CD4-positive, alpha-beta T cell treated with Interleukin-15 for 4 hours (primary cell): ENCODE measurements at regions not wholly inside any gene's neighbourhood (a gene's known extent, or its start where the extent isn't known, plus 50 kb on each side); places are given as distances from the start of the nearest gene placed in this dataset.

Experiments
- DNase-seq: peaks from one replicate; pipeline ENCODE4 v3.0.0-alpha.2; 2020; ENCODE audit warnings: low spot score

- no peak for DNase-seq
Measured at GRCh38 chr20:61050336-61050890, 201.6 kb upstream of the CDH4 start.

GRCh38 chr20:61052195-61052750 lies 199.8 kb upstream of the CDH4 start:
- DNase-seq = no peak

- DNase-seq = no peak
Measured at GRCh38 chr20:61052776-61053442, 199.2 kb upstream of the CDH4 start.

- no peak for DNase-seq
Measured at GRCh38 chr20:61053487-61053886, 198.6 kb upstream of the CDH4 start.

GRCh38 chr20:61053889-61054288 lies 198.2 kb upstream of the CDH4 start:
- DNase-seq = no peak

- no peak for DNase-seq
Measured at GRCh38 chr20:61054411-61054810, 197.7 kb upstream of the CDH4 start.

- DNase-seq = no peak
Measured at GRCh38 chr20:61055180-61056010, 196.7 kb upstream of the CDH4 start.

- DNase-seq = no peak
Measured at GRCh38 chr20:61056116-61056515, 195.9 kb upstream of the CDH4 start.

GRCh38 chr20:61056627-61057442 lies 195.2 kb upstream of the CDH4 start:
- no peak for DNase-seq

GRCh38 chr20:61057443-61058121 lies 194.5 kb upstream of the CDH4 start:
- no peak for DNase-seq

GRCh38 chr20:61061981-61062380 lies 190.1 kb upstream of the CDH4 start:
- no peak for DNase-seq

GRCh38 chr20:61065853-61066252 lies 186.2 kb upstream of the CDH4 start:
- DNase-seq = no peak

- no peak for DNase-seq
Measured at GRCh38 chr20:61066526-61066925, 185.5 kb upstream of the CDH4 start.

- DNase-seq = no peak
Measured at GRCh38 chr20:61067221-61067620, 184.8 kb upstream of the CDH4 start.

- no peak for DNase-seq
Measured at GRCh38 chr20:61072398-61072797, 179.7 kb upstream of the CDH4 start.

- no peak for DNase-seq
Measured at GRCh38 chr20:61073376-61073775, 178.7 kb upstream of the CDH4 start.

GRCh38 chr20:61082720-61083119 lies 169.3 kb upstream of the CDH4 start:
- no peak for DNase-seq

- DNase-seq = no peak
Measured at GRCh38 chr20:61083431-61083830, 168.6 kb upstream of the CDH4 start.

- no peak for DNase-seq
Measured at GRCh38 chr20:61086031-61086430, 166.0 kb upstream of the CDH4 start.

- DNase-seq = no peak
Measured at GRCh38 chr20:61090541-61090940, 161.5 kb upstream of the CDH4 start.

GRCh38 chr20:61092251-61092650 lies 159.8 kb upstream of the CDH4 start:
- no peak for DNase-seq

GRCh38 chr20:61094581-61094980 lies 157.5 kb upstream of the CDH4 start:
- no peak for DNase-seq
